NAMALWA (cell line): ENCODE measurements at regions not wholly inside any gene's neighbourhood (a gene's known extent, or its start where the extent isn't known, plus 50 kb on each side); places are given as distances from the start of the nearest gene placed in this dataset.
A peak's percentile ranks its signal among the peaks of the same experiment; 100 is the strongest.

ENCODE experiments used
- DNase-seq: peaks from one replicate; pipeline ENCODE4 v3.0.0-alpha.2; 2015; ENCODE audit warnings: low spot score

DNA sequence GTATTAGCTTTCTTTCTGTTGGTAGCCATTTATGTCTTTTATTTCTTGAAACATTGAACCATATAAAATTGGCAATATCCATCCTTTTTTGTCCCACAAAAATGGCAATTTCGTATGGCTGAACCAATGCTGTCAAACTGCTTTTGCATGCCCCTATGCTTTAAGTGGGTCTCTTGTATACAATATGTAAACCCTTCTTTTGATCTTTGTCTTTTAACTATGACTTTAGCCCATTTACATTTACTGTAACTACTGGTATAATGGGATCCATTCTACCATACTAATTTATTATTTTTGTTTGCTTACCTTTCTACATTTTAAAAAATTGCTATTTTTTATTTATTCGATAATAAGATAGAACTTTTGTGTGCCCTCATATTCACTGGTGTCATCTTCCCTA is 93.4 kb downstream of the TENT4A start:
- DNase-seq, result no peak

GRCh38 chr5:6808462-6808861 is 95.2 kb downstream of the TENT4A start:
- DNase-seq, result no peak

DNA sequence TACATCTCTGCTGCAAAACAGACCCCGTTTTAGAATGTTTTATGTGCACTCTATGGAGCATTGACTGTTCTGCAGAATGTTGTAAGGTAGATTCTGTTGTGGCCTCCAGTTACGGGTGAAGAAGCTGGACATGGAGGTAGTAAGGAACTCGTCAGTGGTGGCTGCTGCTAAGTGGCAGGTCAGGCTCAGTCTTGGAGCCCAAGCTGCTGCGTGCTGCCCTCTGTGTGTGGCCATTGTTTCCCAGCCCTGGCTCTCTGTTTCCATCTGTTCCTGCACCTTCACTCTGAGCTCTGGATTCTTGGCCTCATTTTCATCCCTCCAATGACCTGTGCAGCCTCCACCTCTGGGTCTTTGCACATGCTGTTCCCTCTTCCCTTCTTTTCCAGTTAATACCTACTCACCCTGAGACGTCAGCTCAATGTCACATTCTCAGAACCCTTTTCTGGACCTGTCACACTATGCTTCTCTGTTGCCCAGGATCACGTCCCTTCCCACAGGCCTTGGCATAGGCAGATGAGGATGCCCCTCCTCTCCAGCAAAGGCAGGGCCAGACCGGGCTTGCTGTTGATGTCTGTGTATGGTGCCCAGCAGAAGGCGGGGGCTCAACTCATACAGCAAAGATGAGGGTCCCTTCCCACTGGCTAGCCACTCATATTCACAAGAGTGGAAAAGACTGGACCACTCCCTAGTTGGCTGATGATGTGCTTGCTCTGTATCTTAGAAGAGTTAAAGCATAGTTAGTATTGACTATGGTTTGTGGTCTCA is 97.6 kb downstream of the TENT4A start:
- DNase-seq, result no peak

GRCh38 chr5:6812091-6812490 is 98.9 kb downstream of the TENT4A start:
- DNase-seq, result no peak

GRCh38 chr5:6812800-6813731 is 99.8 kb downstream of the TENT4A start:
- DNase-seq, result no peak

DNA sequence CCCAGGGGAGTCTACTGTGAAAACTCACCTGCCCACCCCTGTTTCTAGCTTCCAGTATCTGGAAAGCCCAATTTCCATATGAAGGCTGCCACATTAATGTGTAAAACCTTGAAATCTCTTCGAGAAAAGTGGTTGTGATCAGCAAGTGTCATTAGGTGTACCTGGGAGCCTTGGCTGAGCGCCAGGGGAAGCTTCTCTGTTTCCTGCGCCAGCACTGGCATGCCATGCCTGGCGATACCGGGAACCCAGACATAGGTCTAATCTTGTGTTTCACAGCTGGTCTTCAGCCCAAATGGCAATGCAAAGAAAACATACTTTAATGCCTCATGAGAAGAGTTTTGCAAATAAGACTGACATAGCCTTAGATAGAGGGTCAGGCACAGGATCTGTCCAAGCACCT is 101.6 kb downstream of the TENT4A start:
- DNase-seq, result no peak

- no peak for DNase-seq
Measured at GRCh38 chr5:6818594-6819511, 105.6 kb downstream of the TENT4A start.

GRCh38 chr5:6819521-6819920 is 106.3 kb downstream of the TENT4A start:
- no peak for DNase-seq

DNA sequence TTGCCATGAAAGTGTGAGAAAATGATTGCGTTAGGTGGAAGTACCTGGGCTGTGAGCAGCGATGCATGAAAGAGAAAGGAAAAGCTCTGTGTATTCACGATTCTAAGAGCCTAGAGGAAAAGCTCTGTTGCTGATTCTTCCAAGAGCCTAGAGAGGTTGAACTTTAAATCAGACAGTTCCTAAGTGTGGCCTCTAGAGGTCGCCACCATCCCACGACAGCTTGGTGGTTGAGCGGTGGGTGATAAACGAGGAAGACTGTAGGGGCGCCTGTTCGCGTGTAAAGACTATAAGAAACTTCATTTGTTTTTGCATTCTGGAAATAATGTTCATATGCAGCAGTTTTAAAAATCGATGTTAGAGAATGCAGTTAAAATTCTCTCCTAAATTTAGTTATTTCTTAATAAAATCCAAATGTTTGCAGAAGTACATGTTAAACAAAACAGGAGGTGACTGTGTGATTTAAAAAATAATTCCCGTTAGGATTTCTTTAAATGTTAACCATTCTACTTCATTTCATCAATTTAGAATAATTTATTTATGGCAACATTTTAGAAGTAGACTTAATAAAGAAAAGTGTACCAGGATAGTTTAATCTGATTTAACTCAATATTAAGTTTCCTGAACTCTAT is 107.7 kb downstream of the TENT4A start:
- peak; percentile 82 for DNase-seq

DNA sequence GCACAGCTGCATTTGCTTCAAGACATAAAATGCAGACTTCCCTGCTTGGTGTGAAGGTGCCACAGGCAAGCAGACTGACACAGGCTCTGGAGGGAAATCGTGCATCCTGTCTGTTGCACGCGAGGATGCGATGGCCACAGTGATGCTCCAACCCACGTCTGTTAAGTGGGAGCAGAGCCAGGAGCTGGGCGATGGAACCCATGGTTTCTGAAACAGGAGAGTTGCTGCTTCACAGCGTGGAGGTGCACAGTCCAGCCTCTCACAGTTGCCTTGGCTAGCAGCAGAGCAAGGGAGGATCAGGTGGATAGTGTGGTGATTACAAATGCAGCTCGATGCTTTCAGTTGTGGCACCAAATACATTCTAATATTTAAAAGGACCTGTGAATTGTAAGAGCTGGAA is 108.8 kb downstream of the TENT4A start:
- DNase-seq, result no peak

- DNase-seq, result no peak
Measured at GRCh38 chr5:6822556-6823343, 109.5 kb downstream of the TENT4A start.

DNA sequence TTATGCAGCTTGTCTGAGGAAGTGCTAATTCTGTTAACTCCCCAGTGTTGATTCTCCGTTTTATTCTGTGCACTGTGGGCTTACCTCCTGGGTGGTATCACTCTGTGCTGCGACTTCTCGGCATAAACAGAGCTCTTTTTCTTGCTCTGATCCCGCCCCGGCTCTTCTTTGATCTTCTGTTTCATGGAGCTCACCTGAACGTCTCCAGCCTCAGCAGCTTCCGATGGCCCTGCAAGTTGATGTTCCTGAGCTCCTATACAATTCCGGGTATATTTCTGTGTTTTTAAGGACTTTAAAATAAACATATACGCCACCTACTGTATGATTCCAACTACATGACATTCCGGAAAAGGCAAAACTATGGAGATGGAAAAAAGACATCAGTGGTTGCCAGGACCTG is 110.8 kb downstream of the TENT4A start:
- no peak for DNase-seq

DNA sequence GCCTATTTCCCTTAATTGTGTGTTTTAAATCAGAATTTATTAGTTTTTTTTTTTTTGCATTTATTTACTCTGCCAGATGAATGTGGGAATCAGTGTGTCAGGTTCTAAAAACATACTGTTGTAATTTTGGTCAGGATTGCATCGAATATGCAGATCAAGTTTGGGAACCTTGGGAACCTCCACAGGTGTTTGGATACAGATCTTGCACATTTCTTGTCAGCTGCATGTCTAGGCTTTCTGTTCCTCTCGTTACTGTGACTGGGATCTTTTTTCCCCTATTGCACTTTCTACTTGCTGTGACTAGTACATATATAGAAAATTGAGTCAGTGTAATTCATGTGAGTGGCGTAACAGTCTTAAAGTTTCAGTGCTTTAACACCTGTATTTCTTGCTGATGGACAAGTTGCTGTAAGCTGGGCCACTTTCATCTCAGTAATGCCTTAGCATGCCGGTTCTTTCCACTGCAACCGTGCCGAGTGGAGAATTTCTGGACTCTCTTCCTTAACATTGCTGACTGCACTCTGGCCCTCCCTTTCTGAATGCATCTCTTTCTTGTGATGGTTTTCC is 112.5 kb downstream of the TENT4A start:
- no peak for DNase-seq

- DNase-seq, result no peak
Measured at GRCh38 chr5:6826756-6827155, 113.5 kb downstream of the TENT4A start.

- peak; percentile 27 for DNase-seq
Measured at GRCh38 chr5:6827526-6828219, 114.4 kb downstream of the TENT4A start.

- no peak for DNase-seq
Measured at GRCh38 chr5:6829150-6829784, 116.0 kb downstream of the TENT4A start.

DNA sequence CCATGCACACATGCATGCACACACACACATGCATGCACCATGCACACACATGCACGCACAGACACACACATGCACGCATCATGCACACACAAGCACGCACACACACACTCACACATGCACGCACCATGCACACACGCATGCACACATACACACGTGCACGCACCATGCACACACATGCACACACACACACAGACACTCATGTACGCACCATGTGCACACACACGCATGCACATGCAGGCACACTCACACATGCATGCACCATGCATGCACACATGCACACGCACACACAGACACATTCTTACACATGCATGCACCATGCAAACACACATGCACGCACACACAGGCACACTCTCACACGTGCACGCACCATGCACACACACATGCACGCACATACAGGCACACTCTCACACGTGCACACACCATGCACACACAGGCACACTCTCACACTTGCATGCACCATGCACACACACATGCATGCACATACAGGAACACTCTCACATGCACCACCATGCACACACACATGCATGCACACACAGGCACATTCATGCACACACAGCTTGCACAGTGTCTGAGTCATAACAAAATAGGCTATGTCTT is 117.5 kb downstream of the TENT4A start:
- no peak for DNase-seq

DNA sequence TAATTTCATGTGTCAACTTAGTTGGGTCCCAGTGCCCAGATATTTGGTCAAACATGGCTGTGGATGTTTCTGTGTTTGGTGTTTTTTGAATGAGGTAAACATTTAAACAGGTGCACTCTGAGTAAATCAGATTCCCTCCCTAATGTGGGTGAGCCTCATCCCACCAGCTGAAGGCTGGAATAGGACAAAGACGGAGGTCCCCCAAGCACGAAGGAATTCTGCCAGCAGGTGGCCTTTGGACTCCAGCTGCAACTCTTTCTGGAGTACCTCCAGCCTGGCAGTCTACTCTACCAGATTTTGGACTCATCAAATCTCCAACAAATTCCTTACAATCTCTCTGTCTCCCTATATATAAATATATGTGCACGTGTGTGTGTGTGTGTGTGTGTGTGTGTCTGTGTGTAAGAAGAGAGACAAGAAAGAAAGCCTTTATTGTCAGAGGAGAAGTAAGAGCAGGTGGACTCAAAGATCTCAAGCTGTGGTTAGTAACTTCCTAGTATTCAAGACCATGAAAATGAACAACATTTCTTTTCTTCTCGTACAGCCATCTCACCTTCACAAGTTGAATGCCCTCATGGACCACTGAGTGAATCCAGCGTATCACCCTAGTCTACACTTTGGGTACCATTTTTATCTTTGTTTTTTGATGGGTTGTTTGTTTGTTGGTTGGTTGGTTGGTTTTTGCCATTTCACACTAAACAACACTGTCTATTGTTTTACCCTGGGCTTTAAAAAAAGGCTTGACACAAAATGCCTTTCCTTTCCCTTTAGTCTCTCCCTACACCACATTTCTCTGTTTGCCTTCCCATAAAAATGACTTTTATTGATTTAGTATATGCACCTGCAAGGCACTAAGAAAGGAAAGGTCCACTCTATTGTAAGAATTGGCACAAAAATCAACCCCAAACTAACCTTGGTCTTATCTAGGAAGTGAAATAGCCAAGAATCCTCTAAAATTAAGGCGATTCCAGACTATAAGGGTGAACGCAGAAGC is 118.7 kb downstream of the TENT4A start:
- no peak for DNase-seq
